Bronchial epithelial cell (primary cell): ENCODE measurements at regions not wholly inside any gene's neighbourhood (a gene's known extent, or its start where the extent isn't known, plus 50 kb on each side); places are given as distances from the start of the nearest gene placed in this dataset.

Experiments
- DNase-seq: peaks from one replicate; pipeline ENCODE4 v3.0.0-alpha.2; 2010; ENCODE audit warnings: low read depth
- FAIRE-seq: peaks from 2 replicates; lab custom pipeline; 2011; peaks lifted over from hg19 to GRCh38; lab: Jason Lieb, UNC
- H3K27me3 ChIP-seq: 2 replicates; pipeline ENCODE4 v1.5.1; 2011; ENCODE audit warnings: low read length; ENCODE audit not compliant: control insufficient read depth, insufficient read depth
- H3K36me3 ChIP-seq: 2 replicates; pipeline ENCODE4 v1.5.1; 2011; ENCODE audit warnings: low read length; ENCODE audit not compliant: control insufficient read depth, insufficient read depth
- H3K4me3 ChIP-seq: 2 replicates; pipeline ENCODE4 v1.5.1; 2011; ENCODE audit warnings: mild to moderate bottlenecking, low read depth, low read length, control low read depth
- CTCF ChIP-seq: IDR thresholded peaks from 2 replicates; pipeline ENCODE4 v1.5.1; 2011; ENCODE audit warnings: mild to moderate bottlenecking, moderate library complexity, low read length, control low read depth, inconsistent platforms; ENCODE audit not compliant: insufficient read depth, severe bottlenecking

- no peak for DNase-seq
- H3K27me3 ChIP-seq: no peaks in the 10 kb centered on the region
- H3K36me3 ChIP-seq: no peaks in the 10 kb centered on the region
- H3K4me3 ChIP-seq: no peak overlapping the region
- FAIRE-seq: no peak
- no peak for TF ChIP-seq CTCF
Measured at GRCh38 chr9:78573669-78574068, 276.7 kb downstream of the PSAT1 start.

- Histone ChIP-seq H3K36me3 (no peaks in the 10 kb centered on the region), H3K27me3 (no peaks in the 10 kb centered on the region), H3K4me3 (no peak overlapping the region)
- peak; percentile 3 for DNase-seq
- TF ChIP-seq CTCF: no peak
- FAIRE-seq: no peak
Measured at GRCh38 chr9:78574354-78575045, 277.6 kb downstream of the PSAT1 start.

- no peak for TF ChIP-seq CTCF
- H3K27me3 ChIP-seq: no peaks in the 10 kb centered on the region
- DNase-seq (no peak), FAIRE-seq (no peak)
- no peak overlapping the region for H3K4me3 ChIP-seq
- no peaks in the 10 kb centered on the region for H3K36me3 ChIP-seq
Measured at GRCh38 chr9:78575081-78575480, 278.2 kb downstream of the PSAT1 start.

- FAIRE-seq: no peak
- DNase-seq: no peak
- H3K27me3 ChIP-seq: no peaks in the 10 kb centered on the region
- H3K4me3 ChIP-seq: no peak overlapping the region
- TF ChIP-seq CTCF: no peak
- H3K36me3 ChIP-seq: no peaks in the 10 kb centered on the region
Measured at GRCh38 chr9:78575771-78576170, 278.8 kb downstream of the PSAT1 start.

- Histone ChIP-seq H3K4me3 (no peak overlapping the region), H3K36me3 (no peaks in the 10 kb centered on the region), H3K27me3 (no peaks in the 10 kb centered on the region)
- no peak for TF ChIP-seq CTCF
- FAIRE-seq (no peak), DNase-seq (no peak)
Measured at GRCh38 chr9:78577156-78577906, 280.4 kb downstream of the PSAT1 start.

- FAIRE-seq (no peak), DNase-seq (no peak)
- Histone ChIP-seq H3K27me3 (no peaks in the 10 kb centered on the region), H3K4me3 (no peak overlapping the region), H3K36me3 (no peaks in the 10 kb centered on the region)
- no peak for TF ChIP-seq CTCF
Measured at GRCh38 chr9:78578072-78578471, 281.1 kb downstream of the PSAT1 start.
